Gastroesophageal sphincter (tissue), 4 donors: ENCODE measurements at regions not wholly inside any gene's neighbourhood (a gene's known extent, or its start where the extent isn't known, plus 50 kb on each side); places are given as distances from the start of the nearest gene placed in this dataset.

Source experiments
- ATAC-seq: fragments of 150-250 bp; one replicate; pipeline ENCODE4 v1.9.1; 2016; ENCODE audit warnings: mild to moderate bottlenecking, moderate library complexity
- H3K27ac ChIP-seq, 4 donors: fragments of 200-600 bp; sonication (generic) in 3 of 4; 1 replicate in 3 of 4; 2 replicates in 1 of 4; pipeline ENCODE4 v1.5.1; 2016 to 2019
- H3K27me3 ChIP-seq: fragments of 200-600 bp; sonication (generic); one replicate; pipeline ENCODE4 v1.5.1; 2019
- H3K36me3 ChIP-seq, 2 donors: fragments of 200-600 bp; sonication (generic); one replicate each; pipeline ENCODE4 v1.5.1; 2019; ENCODE audit warnings: control low read depth in 1 of 2
- H3K4me1 ChIP-seq, 3 donors: fragments of 200-600 bp; sonication (generic); 1 replicate in 2 of 3; 2 replicates in 1 of 3; pipeline ENCODE4 v1.5.1; 2016 to 2019; ENCODE audit warnings: control low read depth in 2 of 3
- H3K4me3 ChIP-seq, 2 donors: fragments of 200-600 bp; sonication (generic); one replicate each; pipeline ENCODE4 v1.5.1; 2019; ENCODE audit warnings: mild to moderate bottlenecking in 1 of 2, moderate library complexity in 1 of 2
- H3K9me3 ChIP-seq, 3 donors: fragments of 200-600 bp; sonication (generic); one replicate each; pipeline ENCODE4 v1.5.1; 2017 to 2019; ENCODE audit warnings: control low read depth in 2 of 3
- EP300 ChIP-seq: sonication (generic); formaldehyde crosslinking; IDR thresholded peaks from one replicate; pipeline ENCODE4 v1.6.1; 2017; ENCODE audit warnings: antibody characterized with exemption, mild to moderate bottlenecking
- POLR2A ChIP-seq, 2 donors: fragments of 450-650 bp; IDR thresholded peaks; one replicate each; pipeline ENCODE4 v1.6.1; 2017; ENCODE audit warnings: antibody characterized with exemption in 2 of 2, mild to moderate bottlenecking in 2 of 2, moderate library complexity in 1 of 2
- POLR2AphosphoS5 ChIP-seq: sonication (generic); formaldehyde crosslinking; IDR thresholded peaks from one replicate; pipeline ENCODE4 v1.6.1; 2017; ENCODE audit warnings: antibody characterized with exemption
- WGBS, 2 donors: methylation state at CpG; one replicate each; pipeline ENCODE4 v1.1.5; 2018; ENCODE audit warnings: low coverage in 1 of 2; 5-methylcytosine and 5-hydroxymethylcytosine counted together
- TF ChIP-seq, protein P1 (sequence below), 4 experiments: fragments of 200-600 bp in 2 of 4; fragments of 450-650 bp in 2 of 4; sonication (generic) in 1 of 4; IDR thresholded peaks; one replicate each; pipeline ENCODE4 v1.5.1; 2017 to 2019; ENCODE audit warnings: antibody characterized with exemption in 4 of 4, mild to moderate bottlenecking in 2 of 4, moderate library complexity in 2 of 4

DNA sequence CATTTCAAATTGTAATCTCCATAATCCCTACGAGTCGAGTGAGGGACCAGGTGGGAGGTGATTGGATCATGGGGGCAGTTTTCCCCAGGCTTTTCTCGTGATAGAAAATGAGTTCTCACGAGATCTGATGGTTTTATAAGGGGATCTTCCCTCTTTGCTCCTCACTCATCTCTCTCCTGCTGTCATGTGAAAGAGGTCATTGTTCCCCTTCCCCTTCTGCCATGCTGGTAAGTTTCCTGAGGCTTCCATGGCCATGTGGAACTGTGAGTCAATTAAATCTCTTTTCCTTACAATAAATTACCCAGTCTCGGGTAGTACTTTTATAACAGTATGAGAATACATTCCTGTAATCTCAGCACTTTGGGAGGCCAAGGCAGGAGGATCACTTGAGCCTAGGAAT lies 76.7 kb upstream of the MARCHF10 start:
- no peaks in the 10 kb centered on the region for H3K27me3 ChIP-seq
- H3K4me3 ChIP-seq, result no peak overlapping the region
- H3K4me1 ChIP-seq, result no peaks in the 10 kb centered on the region
- TF ChIP-seq, protein P1, sequence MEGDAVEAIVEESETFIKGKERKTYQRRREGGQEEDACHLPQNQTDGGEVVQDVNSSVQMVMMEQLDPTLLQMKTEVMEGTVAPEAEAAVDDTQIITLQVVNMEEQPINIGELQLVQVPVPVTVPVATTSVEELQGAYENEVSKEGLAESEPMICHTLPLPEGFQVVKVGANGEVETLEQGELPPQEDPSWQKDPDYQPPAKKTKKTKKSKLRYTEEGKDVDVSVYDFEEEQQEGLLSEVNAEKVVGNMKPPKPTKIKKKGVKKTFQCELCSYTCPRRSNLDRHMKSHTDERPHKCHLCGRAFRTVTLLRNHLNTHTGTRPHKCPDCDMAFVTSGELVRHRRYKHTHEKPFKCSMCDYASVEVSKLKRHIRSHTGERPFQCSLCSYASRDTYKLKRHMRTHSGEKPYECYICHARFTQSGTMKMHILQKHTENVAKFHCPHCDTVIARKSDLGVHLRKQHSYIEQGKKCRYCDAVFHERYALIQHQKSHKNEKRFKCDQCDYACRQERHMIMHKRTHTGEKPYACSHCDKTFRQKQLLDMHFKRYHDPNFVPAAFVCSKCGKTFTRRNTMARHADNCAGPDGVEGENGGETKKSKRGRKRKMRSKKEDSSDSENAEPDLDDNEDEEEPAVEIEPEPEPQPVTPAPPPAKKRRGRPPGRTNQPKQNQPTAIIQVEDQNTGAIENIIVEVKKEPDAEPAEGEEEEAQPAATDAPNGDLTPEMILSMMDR (IDR thresholded peaks at IDR 0.05), result no peak
- no peak for TF ChIP-seq POLR2A (IDR thresholded peaks at IDR 0.05)
- no peak for TF ChIP-seq POLR2AphosphoS5
- no peak for TF ChIP-seq EP300
- ATAC-seq, result no peak
- H3K36me3 ChIP-seq, result no peaks in the 10 kb centered on the region
- no peaks in the 10 kb centered on the region for H3K9me3 ChIP-seq
- H3K27ac ChIP-seq, result no peak overlapping the region
- 76 to 88% methylated on average over 5 of the region's 5 CpGs for WGBS, 2 donors

DNA sequence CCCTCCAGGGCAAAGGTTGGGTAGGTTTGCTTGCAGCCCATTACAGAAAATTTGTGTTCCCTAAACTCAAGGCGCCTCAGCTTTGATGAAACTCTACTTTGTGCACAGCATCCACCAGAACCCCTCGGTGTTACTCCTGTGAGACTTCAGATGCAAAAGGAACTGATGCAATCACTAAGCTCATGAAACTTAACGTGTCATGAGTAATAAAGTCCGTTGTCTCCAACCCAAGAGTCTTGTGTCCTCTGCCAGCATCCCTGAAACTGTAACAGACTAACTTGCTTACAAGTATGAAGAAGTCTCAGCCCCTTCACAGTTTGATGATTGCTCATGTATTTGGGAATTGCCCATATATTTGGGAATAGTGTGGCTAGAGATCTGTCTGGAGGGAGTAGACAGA lies 74.8 kb upstream of the MARCHF10 start:
- Histone ChIP-seq H3K36me3 (no peaks in the 10 kb centered on the region), H3K27me3 (no peaks in the 10 kb centered on the region), H3K9me3 (no peaks in the 10 kb centered on the region), H3K4me1 (no peaks in the 10 kb centered on the region), H3K27ac (no peak overlapping the region), H3K4me3 (no peak overlapping the region)
- no peak for ATAC-seq
- TF ChIP-seq POLR2A (IDR thresholded peaks at IDR 0.05) (no peak), POLR2AphosphoS5 (no peak), EP300 (no peak)
- TF ChIP-seq, protein P1 (IDR thresholded peaks at IDR 0.05), result no peak
- 62 to 80% methylated on average over 2 to 4 of the region's 4 CpGs for WGBS, 2 donors

DNA sequence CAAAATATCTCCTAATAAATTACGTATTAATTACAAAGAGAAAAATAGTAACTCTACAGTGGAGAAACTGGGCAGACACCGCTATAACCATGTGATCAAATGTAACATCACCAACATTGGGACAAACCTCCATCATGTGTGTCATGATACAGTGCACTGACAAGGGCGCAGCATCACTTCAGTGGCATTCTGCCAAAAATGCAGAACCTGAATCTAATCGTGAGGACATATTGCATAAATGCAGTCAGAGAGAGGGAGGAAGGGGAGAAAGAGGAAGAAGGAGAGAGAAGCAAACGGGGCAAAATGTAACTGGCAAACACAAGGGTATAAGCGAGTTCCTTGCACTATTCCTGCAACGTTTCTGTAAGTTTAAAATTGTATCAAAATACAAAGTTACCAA lies 74.2 kb upstream of the MARCHF10 start:
- H3K4me3 ChIP-seq, result no peak overlapping the region
- H3K27me3 ChIP-seq, result no peaks in the 10 kb centered on the region
- H3K27ac ChIP-seq, result no peak overlapping the region
- no peak for TF ChIP-seq POLR2A (IDR thresholded peaks at IDR 0.05)
- no peak for TF ChIP-seq EP300
- TF ChIP-seq, protein P1 (IDR thresholded peaks at IDR 0.05), result no peak
- TF ChIP-seq POLR2AphosphoS5, result no peak
- no peak for ATAC-seq
- no peaks in the 10 kb centered on the region for H3K36me3 ChIP-seq
- no peaks in the 10 kb centered on the region for H3K4me1 ChIP-seq
- WGBS, 2 donors, result 69 to 79% methylated on average over 7 of the region's 7 CpGs
- H3K9me3 ChIP-seq, result no peaks in the 10 kb centered on the region

DNA sequence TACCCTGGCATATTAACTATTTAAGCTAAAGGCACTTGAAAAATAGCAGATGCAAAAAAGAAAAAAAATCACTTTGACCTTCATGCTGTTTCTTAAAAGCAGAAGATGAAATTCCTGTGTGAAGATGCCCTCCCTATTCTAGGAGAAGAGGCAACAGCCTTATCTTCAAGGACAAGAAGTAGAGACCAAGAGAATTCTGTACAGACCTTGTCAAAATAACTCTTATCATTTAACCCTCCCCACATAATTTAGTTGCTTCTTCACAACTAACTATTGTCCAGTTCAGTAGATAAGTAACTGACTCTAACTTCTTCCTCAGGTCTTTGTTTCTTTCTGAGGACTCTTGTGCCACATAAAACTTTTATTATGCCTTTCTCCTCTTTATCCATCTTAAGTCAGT lies 72.0 kb upstream of the MARCHF10 start:
- Histone ChIP-seq H3K27ac (no peak overlapping the region), H3K4me3 (no peak overlapping the region), H3K9me3 (no peaks in the 10 kb centered on the region), H3K4me1 (peaks cover 0 to 7% (median 0%) of the 10 kb centered on the region in 3 donors), H3K36me3 (no peaks in the 10 kb centered on the region), H3K27me3 (no peaks in the 10 kb centered on the region)
- TF ChIP-seq EP300, result no peak
- no peak for TF ChIP-seq POLR2AphosphoS5
- TF ChIP-seq, protein P1 (IDR thresholded peaks at IDR 0.05), result no peak
- no peak for TF ChIP-seq POLR2A (IDR thresholded peaks at IDR 0.05)
- ATAC-seq, result no peak

DNA sequence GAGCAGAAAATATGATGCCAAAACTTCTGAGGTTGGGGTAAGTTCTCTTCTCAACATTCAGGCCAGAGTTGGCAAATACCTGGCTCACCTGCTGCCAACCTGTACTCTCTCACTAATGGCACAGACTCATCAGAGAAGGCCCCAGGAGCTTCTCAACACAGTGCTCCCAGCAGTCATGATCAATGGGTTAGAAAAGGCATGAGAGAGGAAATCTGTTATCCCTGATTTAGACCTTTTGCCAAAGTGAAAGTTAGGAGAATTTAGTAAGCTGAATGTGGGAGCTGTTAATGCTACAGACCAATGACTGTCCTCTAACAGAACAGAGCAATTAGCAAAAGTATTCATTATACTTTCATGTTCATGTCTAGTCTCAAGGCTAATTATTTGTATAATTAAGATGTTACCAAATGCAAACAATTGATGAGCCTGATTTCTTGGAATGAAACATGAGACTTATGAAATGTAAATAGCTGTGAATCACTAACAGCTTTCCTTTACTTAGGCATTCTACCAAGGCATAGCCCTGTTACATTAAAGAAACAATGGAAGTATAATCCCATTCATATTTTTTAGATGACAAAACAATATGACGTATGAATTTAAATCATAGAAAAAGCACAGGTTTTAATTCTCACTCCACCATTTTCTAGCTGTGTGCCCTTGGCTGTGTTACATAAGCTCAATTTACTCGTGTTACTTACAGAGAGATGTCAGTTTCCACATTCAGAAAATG lies 68.7 kb upstream of the MARCHF10 start:
- Histone ChIP-seq H3K4me3 (no peak overlapping the region), H3K36me3 (no peaks in the 10 kb centered on the region), H3K4me1 (peaks cover 0 to 7% (median 0%) of the 10 kb centered on the region in 3 donors), H3K27ac (no peak overlapping the region), H3K9me3 (no peaks in the 10 kb centered on the region), H3K27me3 (no peaks in the 10 kb centered on the region)
- ATAC-seq, result no peak
- TF ChIP-seq POLR2AphosphoS5 (no peak), POLR2A (IDR thresholded peaks at IDR 0.05) (no peak), EP300 (no peak)
- TF ChIP-seq, protein P1 (IDR thresholded peaks at IDR 0.05), result no peak
- 42 to 55% methylated on average over 2 of the region's 2 CpGs for WGBS, 2 donors
